HCT116 (cell line): ENCODE measurements at regions not wholly inside any gene's neighbourhood (a gene's known extent, or its start where the extent isn't known, plus 50 kb on each side); places are given as distances from the start of the nearest gene placed in this dataset.

Source experiments
- CTCF ChIP-seq, 3 experiments: fragments of 200-600 bp in 1 of 3; sonication (generic) in 1 of 3; IDR thresholded peaks in 2 of 3; conservative IDR thresholded peaks in 1 of 3; 2 replicates each; pipeline ENCODE4 v1.5.1; 2012 to 2017; ENCODE audit warnings: low read depth in 2 of 3, low read length in 2 of 3, antibody characterized with exemption in 1 of 3, borderline replicate concordance in 1 of 3, control low read depth in 1 of 3, mild to moderate bottlenecking in 1 of 3, mixed read lengths in 1 of 3, mixed run types in 1 of 3, moderate library complexity in 1 of 3; ENCODE audit not compliant: insufficient read depth in 1 of 3
- SRF ChIP-seq: IDR thresholded peaks from 2 replicates; pipeline ENCODE4 v1.6.1; 2012; ENCODE audit warnings: low read depth

DNA sequence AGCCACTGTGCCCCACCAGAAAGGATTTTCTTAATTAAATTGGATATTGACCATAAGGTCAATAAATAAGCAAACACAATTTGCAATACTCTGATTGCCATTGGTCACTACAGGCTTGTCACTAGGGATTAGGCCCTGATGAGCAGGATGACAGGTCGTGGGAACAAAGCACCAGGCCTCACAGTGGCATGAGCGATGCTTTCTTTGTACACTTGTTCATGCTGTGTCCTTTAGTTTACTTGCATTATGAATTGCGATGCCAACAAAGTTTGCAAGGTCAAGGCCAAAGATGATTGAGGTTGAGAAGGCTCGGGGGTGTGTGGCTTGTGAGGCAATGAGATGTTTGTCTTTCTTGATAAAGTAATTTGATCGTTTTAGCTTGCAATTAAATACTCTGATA lies 136.0 kb downstream of the TTC8 start:
- TF ChIP-seq CTCF (IDR thresholded peaks at IDR 0.05 in 2 of 3, conservative IDR thresholded peaks at IDR 0.05 in 1 of 3; ENCODE audit: borderline replicate concordance in 1 of 3, insufficient read depth in 1 of 3, low read depth in 2 of 3, low read length in 2 of 3), result no peak
- TF ChIP-seq SRF, result no peak
